Lower leg skin (tissue), 4 donors: ENCODE measurements at regions not wholly inside any gene's neighbourhood (a gene's known extent, or its start where the extent isn't known, plus 50 kb on each side); places are given as distances from the start of the nearest gene placed in this dataset.
A peak's percentile ranks its signal among the peaks of the same experiment; 100 is the strongest.

ENCODE experiments used
- DNase-seq, 2 donors: peaks; one replicate each; pipeline ENCODE4 v3.0.0-alpha.2; 2019; ENCODE audit warnings: low spot score in 2 of 2
- H3K4me3 ChIP-seq: fragments of 200-600 bp; sonication (generic); 2 replicates; pipeline ENCODE4 v1.5.1; 2017; ENCODE audit warnings: mild to moderate bottlenecking, low read depth; ENCODE audit not compliant: poor library complexity, severe bottlenecking
- POLR2A ChIP-seq, 2 donors: fragments of 450-650 bp; IDR thresholded peaks; one replicate each; pipeline ENCODE4 v1.6.1; 2016 to 2017; ENCODE audit warnings: antibody characterized with exemption in 2 of 2, mild to moderate bottlenecking in 1 of 2, moderate library complexity in 1 of 2
- WGBS, 2 donors: methylation state at CpG; one replicate each; pipeline ENCODE4 v1.1.5; 2018; 5-methylcytosine and 5-hydroxymethylcytosine counted together
- intact Hi-C: fragments of 100-400 bp; cut with DNase I; formaldehyde crosslinking; loops from one replicate; pipeline ENCODE4 v1.15.0; 2023; ENCODE audit warnings: low total_unique reads
- TF ChIP-seq, protein P1 (sequence below), 3 donors: fragments of 450-650 bp; IDR thresholded peaks; one replicate each; pipeline ENCODE4 v1.5.1; 2016; ENCODE audit warnings: antibody characterized with exemption in 3 of 3, mild to moderate bottlenecking in 3 of 3, moderate library complexity in 2 of 3

DNA sequence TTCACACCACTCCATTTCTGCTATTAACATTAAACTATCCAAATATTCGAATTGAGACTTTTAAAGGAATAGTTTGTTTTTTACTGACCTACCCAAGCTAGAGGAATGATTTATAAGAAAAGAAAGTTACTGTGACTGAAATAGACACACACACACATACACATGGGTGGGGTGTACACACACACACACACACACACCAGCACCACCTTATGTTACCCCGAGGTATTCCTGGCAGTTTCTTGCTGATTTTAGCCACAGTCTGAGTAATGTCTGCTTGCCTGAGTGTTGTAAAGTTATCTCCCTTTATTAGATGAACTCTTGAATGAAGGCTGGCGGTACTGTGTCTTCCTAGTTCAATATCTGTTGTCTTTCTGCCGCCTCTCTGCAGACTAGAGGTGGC lies 91.3 kb upstream of the PRKG1 start:
- H3K4me3 ChIP-seq, result no peak overlapping the region
- 51 to 60% methylated on average over 4 of the region's 4 CpGs for WGBS, 2 donors
- intact Hi-C loops, result no loop called here
- TF ChIP-seq POLR2A (IDR thresholded peaks at IDR 0.05), result no peak
- TF ChIP-seq, protein P1, sequence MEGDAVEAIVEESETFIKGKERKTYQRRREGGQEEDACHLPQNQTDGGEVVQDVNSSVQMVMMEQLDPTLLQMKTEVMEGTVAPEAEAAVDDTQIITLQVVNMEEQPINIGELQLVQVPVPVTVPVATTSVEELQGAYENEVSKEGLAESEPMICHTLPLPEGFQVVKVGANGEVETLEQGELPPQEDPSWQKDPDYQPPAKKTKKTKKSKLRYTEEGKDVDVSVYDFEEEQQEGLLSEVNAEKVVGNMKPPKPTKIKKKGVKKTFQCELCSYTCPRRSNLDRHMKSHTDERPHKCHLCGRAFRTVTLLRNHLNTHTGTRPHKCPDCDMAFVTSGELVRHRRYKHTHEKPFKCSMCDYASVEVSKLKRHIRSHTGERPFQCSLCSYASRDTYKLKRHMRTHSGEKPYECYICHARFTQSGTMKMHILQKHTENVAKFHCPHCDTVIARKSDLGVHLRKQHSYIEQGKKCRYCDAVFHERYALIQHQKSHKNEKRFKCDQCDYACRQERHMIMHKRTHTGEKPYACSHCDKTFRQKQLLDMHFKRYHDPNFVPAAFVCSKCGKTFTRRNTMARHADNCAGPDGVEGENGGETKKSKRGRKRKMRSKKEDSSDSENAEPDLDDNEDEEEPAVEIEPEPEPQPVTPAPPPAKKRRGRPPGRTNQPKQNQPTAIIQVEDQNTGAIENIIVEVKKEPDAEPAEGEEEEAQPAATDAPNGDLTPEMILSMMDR (IDR thresholded peaks at IDR 0.05), result no peak
- no peak for DNase-seq

DNA sequence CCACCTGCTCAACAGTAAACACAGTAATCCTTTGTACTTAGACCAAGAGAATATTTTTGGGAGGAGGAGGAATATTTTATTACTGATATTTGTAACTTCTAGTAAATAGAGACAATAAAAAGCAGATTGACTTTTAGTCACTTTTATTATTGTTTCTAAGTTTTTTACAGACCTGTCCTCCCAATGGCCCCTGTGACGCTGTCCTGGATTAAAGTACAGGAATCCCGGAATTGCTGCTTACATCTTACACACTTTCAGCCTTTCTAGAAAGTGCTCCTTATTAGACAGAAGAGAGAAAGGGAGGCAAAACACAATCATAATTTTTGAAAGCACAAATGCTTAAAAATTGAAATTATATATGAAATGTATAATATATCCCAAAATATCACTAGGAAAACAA lies 86.4 kb upstream of the PRKG1 start:
- intact Hi-C loops, result no loop called here
- DNase-seq, result no peak
- TF ChIP-seq, protein P1 (IDR thresholded peaks at IDR 0.05), result no peak
- no peak for TF ChIP-seq POLR2A (IDR thresholded peaks at IDR 0.05)
- WGBS, 2 donors, result 92 to 95% methylated on average over 2 of the region's 2 CpGs
- no peak overlapping the region for H3K4me3 ChIP-seq

DNA sequence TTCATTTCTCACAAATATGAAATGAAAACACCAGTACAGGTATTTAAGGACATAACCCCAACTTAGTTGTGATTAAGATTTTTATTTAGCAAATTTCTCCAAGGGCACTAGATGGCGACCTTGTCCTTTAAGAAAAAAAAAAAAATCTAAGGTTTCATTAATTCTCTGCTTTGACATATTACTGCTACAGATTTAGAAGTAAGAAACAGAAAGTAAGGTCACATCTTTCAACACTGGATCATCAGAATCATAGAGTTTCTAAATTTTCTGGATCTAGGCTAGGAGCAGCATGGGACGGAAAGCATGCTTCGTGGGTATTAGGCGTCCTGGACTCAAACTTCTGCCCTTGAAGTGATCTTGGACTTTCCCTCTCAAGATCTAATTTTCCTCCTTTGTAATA lies 85.5 kb upstream of the PRKG1 start:
- DNase-seq, result no peak
- no peak overlapping the region for H3K4me3 ChIP-seq
- no peak for TF ChIP-seq POLR2A (IDR thresholded peaks at IDR 0.05)
- TF ChIP-seq, protein P1 (IDR thresholded peaks at IDR 0.05), result no peak
- WGBS, 2 donors, result 34 to 39% methylated on average over 4 of the region's 4 CpGs
- intact Hi-C loops, result no loop called here

DNA sequence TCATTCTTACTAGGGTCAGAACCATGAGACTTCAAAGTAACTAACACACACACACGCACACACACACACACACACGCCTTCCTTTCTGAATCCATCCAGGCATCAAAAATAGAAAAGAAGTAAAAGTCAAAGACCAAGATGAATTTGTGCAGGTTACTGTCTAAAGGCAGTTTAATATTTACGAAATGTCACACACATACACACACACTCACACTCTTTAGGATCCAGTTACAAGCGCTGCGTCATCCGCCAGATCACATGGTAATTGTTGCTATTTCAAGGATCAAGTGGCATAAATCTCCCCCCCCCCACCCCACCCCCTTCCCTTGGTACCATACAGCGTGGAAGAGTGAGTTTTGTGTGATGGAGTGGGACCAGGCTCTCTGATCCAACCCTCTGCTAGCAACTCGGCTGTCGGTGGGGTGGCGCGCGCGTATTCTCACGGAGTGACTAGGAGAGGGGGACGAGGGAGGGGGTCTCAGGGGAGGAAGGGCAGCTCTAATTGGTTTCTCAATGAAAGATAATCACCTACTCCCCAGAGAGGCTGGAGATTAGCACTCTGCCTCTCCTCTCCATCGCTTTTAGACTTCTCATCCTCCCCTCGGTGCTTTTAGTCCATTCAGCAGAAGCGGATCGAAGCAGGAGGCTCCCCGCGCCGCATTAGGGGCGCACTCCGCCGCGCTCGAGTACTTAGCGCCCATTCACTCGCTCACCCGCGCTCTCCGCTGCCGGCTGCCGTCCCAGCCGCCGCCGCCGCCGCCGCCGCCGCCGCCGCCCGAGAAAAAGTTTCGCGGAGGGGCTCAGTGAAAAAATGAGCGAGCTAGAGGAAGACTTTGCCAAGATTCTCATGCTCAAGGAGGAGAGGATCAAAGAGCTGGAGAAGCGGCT lies 83.5 kb upstream of the PRKG1 start:
- peak in 1 of 2 donors; percentile 86 for DNase-seq
- intact Hi-C loops, result no loop called here
- 5% methylated on average over 49 of the region's 49 CpGs for WGBS, 2 donors
- H3K4me3 ChIP-seq, result peak overlapping the region; percentile 43
- TF ChIP-seq, protein P1 (IDR thresholded peaks at IDR 0.05), result no peak
- no peak for TF ChIP-seq POLR2A (IDR thresholded peaks at IDR 0.05)

DNA sequence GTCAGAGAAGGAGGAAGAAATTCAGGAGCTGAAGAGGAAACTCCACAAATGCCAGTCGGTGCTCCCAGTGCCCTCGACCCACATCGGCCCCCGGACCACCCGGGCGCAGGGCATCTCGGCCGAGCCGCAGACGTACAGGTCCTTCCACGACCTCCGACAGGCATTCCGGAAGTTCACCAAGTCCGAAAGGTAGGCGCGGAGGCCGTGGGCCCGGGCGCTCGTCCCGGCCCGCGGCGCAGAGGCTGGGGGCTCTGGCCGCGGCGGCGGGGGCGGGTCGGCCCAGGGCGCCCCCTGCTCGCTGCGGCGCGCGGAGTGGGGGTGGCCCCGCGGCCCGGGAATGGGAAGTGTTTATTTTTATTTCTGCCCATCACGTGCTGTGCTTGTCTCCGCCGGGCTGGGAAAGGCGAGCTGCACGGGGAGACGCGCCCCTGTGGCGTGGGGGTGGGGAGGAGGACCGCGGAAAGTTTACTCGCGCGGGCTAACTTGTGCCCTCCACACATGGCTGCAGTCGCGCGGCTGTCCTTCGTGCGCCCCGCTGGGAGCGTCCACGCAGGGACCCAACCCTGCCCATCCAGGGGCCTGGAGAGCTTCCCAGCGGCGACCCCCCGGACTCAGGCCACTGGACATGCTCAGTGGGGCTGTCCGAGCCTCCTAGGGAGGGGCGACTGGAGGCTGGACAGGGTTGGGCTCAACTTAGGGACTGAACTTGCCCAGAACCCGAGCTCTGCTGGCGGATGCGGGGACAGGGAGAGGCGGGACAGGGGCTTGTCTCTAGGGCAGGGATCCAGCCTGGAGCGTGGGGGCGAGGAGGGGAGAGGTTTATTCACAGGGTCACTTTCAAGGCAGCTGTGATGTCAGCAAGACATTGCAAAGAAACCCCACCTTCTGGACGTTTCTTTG lies 82.6 kb upstream of the PRKG1 start:
- DNase-seq, result peak in 1 of 2 donors; percentile 87
- H3K4me3 ChIP-seq, result peak overlapping the region; percentile 43
- intact Hi-C loops, result no loop called here
- WGBS, 2 donors, result 3 to 7% methylated on average over 26 to 50 of the region's 72 CpGs
- TF ChIP-seq, protein P1 (IDR thresholded peaks at IDR 0.05), result no peak
- no peak for TF ChIP-seq POLR2A (IDR thresholded peaks at IDR 0.05)
